ENCODE measurements at regions not wholly inside any gene's neighbourhood (a gene's known extent, or its start where the extent isn't known, plus 50 kb on each side); places are given as distances from the start of the nearest gene placed in this dataset.

DNA sequence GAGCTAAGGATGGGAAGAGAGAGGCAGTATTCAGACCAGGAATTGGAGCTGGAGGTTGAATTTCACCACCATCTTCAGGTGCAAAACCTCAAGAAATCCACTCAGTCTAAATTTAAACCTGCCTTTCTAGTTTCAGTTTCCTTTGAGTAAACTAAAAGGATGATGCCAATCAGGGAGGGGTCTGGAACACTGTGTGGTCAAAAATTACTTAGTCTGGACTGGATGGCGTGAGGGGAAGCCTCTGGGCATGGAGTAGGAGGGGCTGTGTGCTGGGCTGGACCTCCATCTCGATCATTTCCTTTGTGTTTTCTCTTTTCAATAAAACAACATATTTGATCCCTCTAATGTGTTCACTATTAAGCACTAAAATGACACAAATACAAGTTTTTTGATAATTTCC, 120.1 kb downstream of the GC start:
- no peaks in the 10 kb centered on the region for H3K36me3 Mint-ChIP-seq

DNA sequence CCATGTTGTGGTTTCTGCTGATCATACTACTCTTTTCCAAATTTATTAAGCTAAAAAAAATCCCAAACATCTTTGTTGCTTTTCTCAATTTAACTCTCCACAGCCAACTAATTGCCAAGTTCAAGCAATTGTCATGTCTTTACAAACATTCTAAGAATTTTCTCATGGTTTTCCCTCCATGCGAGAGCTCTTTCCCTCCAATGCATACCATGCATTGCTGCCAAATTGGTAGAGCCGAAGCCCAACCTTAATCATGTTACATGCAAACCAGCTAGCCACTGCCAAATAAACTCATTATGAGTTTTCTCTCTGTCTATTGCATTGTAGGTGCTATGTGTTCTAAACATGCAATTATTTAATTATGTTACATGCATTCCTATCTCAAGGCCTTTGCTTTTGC, 123.9 kb downstream of the GC start:
- no peak overlapping the region for H3K4me3 ChIP-seq (replicated peaks in 1 of 3; ENCODE audit: low read depth in 2 of 3, low read length in 3 of 3)
- no peaks in the 10 kb centered on the region for H4K20me1 ChIP-seq (ENCODE audit: insufficient read depth, low read length)
- H3K9me3 ChIP-seq (replicated peaks in 1 of 2; ENCODE audit: control insufficient read depth in 1 of 2, insufficient read depth in 1 of 2, low read length in 2 of 2): no peaks in the 10 kb centered on the region
- TF ChIP-seq, protein P1, sequence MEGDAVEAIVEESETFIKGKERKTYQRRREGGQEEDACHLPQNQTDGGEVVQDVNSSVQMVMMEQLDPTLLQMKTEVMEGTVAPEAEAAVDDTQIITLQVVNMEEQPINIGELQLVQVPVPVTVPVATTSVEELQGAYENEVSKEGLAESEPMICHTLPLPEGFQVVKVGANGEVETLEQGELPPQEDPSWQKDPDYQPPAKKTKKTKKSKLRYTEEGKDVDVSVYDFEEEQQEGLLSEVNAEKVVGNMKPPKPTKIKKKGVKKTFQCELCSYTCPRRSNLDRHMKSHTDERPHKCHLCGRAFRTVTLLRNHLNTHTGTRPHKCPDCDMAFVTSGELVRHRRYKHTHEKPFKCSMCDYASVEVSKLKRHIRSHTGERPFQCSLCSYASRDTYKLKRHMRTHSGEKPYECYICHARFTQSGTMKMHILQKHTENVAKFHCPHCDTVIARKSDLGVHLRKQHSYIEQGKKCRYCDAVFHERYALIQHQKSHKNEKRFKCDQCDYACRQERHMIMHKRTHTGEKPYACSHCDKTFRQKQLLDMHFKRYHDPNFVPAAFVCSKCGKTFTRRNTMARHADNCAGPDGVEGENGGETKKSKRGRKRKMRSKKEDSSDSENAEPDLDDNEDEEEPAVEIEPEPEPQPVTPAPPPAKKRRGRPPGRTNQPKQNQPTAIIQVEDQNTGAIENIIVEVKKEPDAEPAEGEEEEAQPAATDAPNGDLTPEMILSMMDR (IDR thresholded peaks at IDR 0.05): no peak
- 100% methylated on average over 1 of the region's 2 CpGs for WGBS (ENCODE audit: insufficient coverage)
- no peak overlapping the region for H3K9ac ChIP-seq (ENCODE audit: insufficient read depth, low read length, poor library complexity, severe bottlenecking)
- H3K27me3 ChIP-seq (ENCODE audit: control insufficient read depth in 2 of 2, insufficient read depth in 2 of 2, low read length in 2 of 2): no peaks in the 10 kb centered on the region
- no peaks in the 10 kb centered on the region for H3K36me3 ChIP-seq (replicated peaks in 1 of 2; ENCODE audit: control insufficient read depth in 1 of 2, insufficient read depth in 2 of 2, low read length in 2 of 2)
- no peak overlapping the region for H3K4me3 Mint-ChIP-seq
- no peak overlapping the region for H3K27ac ChIP-seq (ENCODE audit: low read depth in 1 of 2, low read length in 2 of 2)
- intact Hi-C loops (cut with micrococcal nuclease): no loop called here
- peaks cover 0 to 6% (median 0%) of the 10 kb centered on the region in 7 donors for H3K9me3 Mint-ChIP-seq
- H3K4me1 ChIP-seq (ENCODE audit: control insufficient read depth in 1 of 2, insufficient read depth in 2 of 2, low read length in 2 of 2): no peaks in the 10 kb centered on the region
- H3K27ac Mint-ChIP-seq: no peak overlapping the region
- no peaks in the 10 kb centered on the region for H3K79me2 ChIP-seq (ENCODE audit: insufficient read depth, low read length)
- no peak overlapping the region for H2AFZ ChIP-seq (ENCODE audit: insufficient read depth, low read depth, low read length, poor library complexity, severe bottlenecking)
- H3K4me2 ChIP-seq (replicated peaks; ENCODE audit: extremely low read depth, low read length, poor library complexity, severe bottlenecking): no peak overlapping the region
- no peaks in the 10 kb centered on the region for H3K4me1 Mint-ChIP-seq
- no peaks in the 10 kb centered on the region for H3K36me3 Mint-ChIP-seq
- no peak for DNase-seq
- H3K27me3 Mint-ChIP-seq (ENCODE audit: low read depth in 3 of 3): peaks cover 0 to 2% (median 1%) of the 10 kb centered on the region in 3 donors

More for the DNA sequence above, 120.1 kb downstream of the GC start:
- no peaks in the 10 kb centered on the region for H3K27me3 ChIP-seq (ENCODE audit: control insufficient read depth in 2 of 2, insufficient read depth in 2 of 2, low read length in 2 of 2)
- H3K27ac ChIP-seq (ENCODE audit: low read depth in 1 of 2, low read length in 2 of 2): no peak overlapping the region
- DNase-seq: no peak
- Mint-ChIP-seq H3K27ac (no peak overlapping the region), H3K27me3 (ENCODE audit: low read depth in 3 of 3) (peaks cover 0 to 4% (median 1%) of the 10 kb centered on the region in 3 donors), H3K4me1 (no peaks in the 10 kb centered on the region), H3K9me3 (peaks cover 0 to 6% (median 2%) of the 10 kb centered on the region in 7 donors), H3K4me3 (no peak overlapping the region)
- H3K4me2 ChIP-seq (replicated peaks; ENCODE audit: extremely low read depth, low read length, poor library complexity, severe bottlenecking): no peak overlapping the region
- no peak overlapping the region for H2AFZ ChIP-seq (ENCODE audit: insufficient read depth, low read depth, low read length, poor library complexity, severe bottlenecking)
- H3K9me3 ChIP-seq (replicated peaks in 1 of 2; ENCODE audit: control insufficient read depth in 1 of 2, insufficient read depth in 1 of 2, low read length in 2 of 2): peaks cover 0 to 4% of the 10 kb centered on the region in 2 donors
- H4K20me1 ChIP-seq (ENCODE audit: insufficient read depth, low read length): no peaks in the 10 kb centered on the region
- H3K4me3 ChIP-seq (replicated peaks in 1 of 3; ENCODE audit: low read depth in 2 of 3, low read length in 3 of 3): no peak overlapping the region
- no peaks in the 10 kb centered on the region for H3K79me2 ChIP-seq (ENCODE audit: insufficient read depth, low read length)
- H3K4me1 ChIP-seq (ENCODE audit: control insufficient read depth in 1 of 2, insufficient read depth in 2 of 2, low read length in 2 of 2): no peaks in the 10 kb centered on the region
- no CpG with 5 or more reads among the region's 2 CpGs for WGBS (ENCODE audit: insufficient coverage)
- no peak overlapping the region for H3K9ac ChIP-seq (ENCODE audit: insufficient read depth, low read length, poor library complexity, severe bottlenecking)
- no peaks in the 10 kb centered on the region for H3K36me3 ChIP-seq (replicated peaks in 1 of 2; ENCODE audit: control insufficient read depth in 1 of 2, insufficient read depth in 2 of 2, low read length in 2 of 2)
- TF ChIP-seq, protein P1 (IDR thresholded peaks at IDR 0.05): no peak
- intact Hi-C loops (cut with micrococcal nuclease): no loop called here

All from CD14-positive monocyte (primary cell).